ENCODE measurements at regions not wholly inside any gene's neighbourhood (a gene's known extent, or its start where the extent isn't known, plus 50 kb on each side); places are given as distances from the start of the nearest gene placed in this dataset.
"Not testable (repeated sequence)": the region's sequence is repeated elsewhere in the genome, so short reads cannot be mapped to it uniquely, and the experiment has no call there.

GRCh38 chr7:156327474-156327873 lies 313.1 kb upstream of the RNF32 start:
- no peak overlapping the region for H3K4me3 ChIP-seq
- H3K9me3 ChIP-seq: no peaks in the 10 kb centered on the region
- intact Hi-C loops (cut with DNase I): no loop called here
- no peak overlapping the region for H3K27ac ChIP-seq
- H3K27me3 ChIP-seq: no peaks in the 10 kb centered on the region
- no peak for DNase-seq (ENCODE audit: low spot score in 2 of 2)
- no peaks in the 10 kb centered on the region for H3K36me3 ChIP-seq
- TF ChIP-seq CTCF (IDR thresholded peaks at IDR 0.05): no peak
- H3K4me1 ChIP-seq: no peaks in the 10 kb centered on the region

GRCh38 chr7:156324201-156324600 lies 316.4 kb upstream of the RNF32 start:
- intact Hi-C loops (cut with DNase I): no loop called here
- Histone ChIP-seq H3K36me3 (no peaks in the 10 kb centered on the region), H3K4me1 (no peaks in the 10 kb centered on the region), H3K4me3 (no peak overlapping the region), H3K27ac (no peak overlapping the region), H3K27me3 (no peaks in the 10 kb centered on the region), H3K9me3 (no peaks in the 10 kb centered on the region)
- no peak for TF ChIP-seq CTCF (IDR thresholded peaks at IDR 0.05)
- no peak for DNase-seq (ENCODE audit: low spot score in 2 of 2)

- H3K36me3 ChIP-seq; intact Hi-C loops (cut with DNase I): not testable (repeated sequence)
Observed at GRCh38 chr7:156321430-156321829, 319.1 kb upstream of the RNF32 start.

GRCh38 chr7:156318926-156319325 lies 321.6 kb upstream of the RNF32 start:
- DNase-seq (ENCODE audit: low spot score in 2 of 2): no peak
- Histone ChIP-seq H3K4me1 (no peaks in the 10 kb centered on the region), H3K27me3 (no peaks in the 10 kb centered on the region), H3K27ac (no peak overlapping the region), H3K9me3 (peaks cover 0 to 10% of the 10 kb centered on the region in 2 donors), H3K36me3 (no peaks in the 10 kb centered on the region), H3K4me3 (no peak overlapping the region)
- no peak for TF ChIP-seq CTCF (IDR thresholded peaks at IDR 0.05)
- intact Hi-C loops (cut with DNase I): no loop called here

More at GRCh38 chr7:156321430-156321829, 319.1 kb upstream of the RNF32 start:
- not testable (repeated sequence) for H3K27me3 ChIP-seq; DNase-seq (ENCODE audit: low spot score in 2 of 2); H3K4me1 ChIP-seq; H3K27ac ChIP-seq; H3K9me3 ChIP-seq; H3K4me3 ChIP-seq

GRCh38 chr7:156318426-156318825 lies 322.1 kb upstream of the RNF32 start:
- TF ChIP-seq CTCF (IDR thresholded peaks at IDR 0.05): no peak
- H3K36me3 ChIP-seq: no peaks in the 10 kb centered on the region
- no peak overlapping the region for H3K27ac ChIP-seq
- H3K4me1 ChIP-seq: no peaks in the 10 kb centered on the region
- H3K4me3 ChIP-seq: no peak overlapping the region
- intact Hi-C loops (cut with DNase I): no loop called here
- no peak for DNase-seq (ENCODE audit: low spot score in 2 of 2)
- peaks cover 0 to 10% of the 10 kb centered on the region in 2 donors for H3K9me3 ChIP-seq
- H3K27me3 ChIP-seq: no peaks in the 10 kb centered on the region

GRCh38 chr7:156309016-156309620 lies 331.5 kb upstream of the RNF32 start:
- Histone ChIP-seq H3K4me1 (no peaks in the 10 kb centered on the region), H3K4me3 (no peak overlapping the region), H3K27me3 (no peaks in the 10 kb centered on the region), H3K27ac (no peak overlapping the region), H3K36me3 (no peaks in the 10 kb centered on the region), H3K9me3 (no peaks in the 10 kb centered on the region)
- no peak for TF ChIP-seq CTCF (IDR thresholded peaks at IDR 0.05)
- no peak for DNase-seq (ENCODE audit: low spot score in 2 of 2)
- intact Hi-C loops (cut with DNase I): no loop called here
